GM04503 (cell line): ENCODE measurements at regions not wholly inside any gene's neighbourhood (a gene's known extent, or its start where the extent isn't known, plus 50 kb on each side); places are given as distances from the start of the nearest gene placed in this dataset.

ENCODE experiments used
- DNase-seq: peaks from one replicate; pipeline ENCODE4 v3.0.0-alpha.2; 2012; ENCODE audit warnings: low read depth

- no peak for DNase-seq
Observed at GRCh38 chr10:78774999-78775711, 293.6 kb upstream of the ZMIZ1 start.

GRCh38 chr10:78775891-78776290 lies 292.9 kb upstream of the ZMIZ1 start:
- no peak for DNase-seq

DNA sequence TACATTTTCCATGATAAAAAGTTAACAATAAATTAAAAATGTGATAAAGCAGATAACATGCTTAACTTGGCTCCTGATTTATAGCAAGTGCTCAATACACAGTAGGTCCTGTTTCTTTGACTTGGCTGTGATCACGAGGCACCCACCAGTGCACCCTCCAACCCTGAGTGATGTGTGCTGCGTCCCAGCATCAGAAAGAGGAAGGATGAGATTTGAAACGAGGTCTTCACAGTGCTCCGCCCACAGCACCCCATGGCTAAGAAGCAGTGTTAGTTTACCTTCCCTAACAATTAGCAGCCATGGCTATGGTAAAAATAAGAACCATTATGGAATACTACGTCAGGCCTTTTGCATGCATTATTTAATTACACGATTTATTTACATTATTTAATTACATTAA lies 292.0 kb upstream of the ZMIZ1 start:
- DNase-seq: no peak

GRCh38 chr10:78777466-78777865 lies 291.3 kb upstream of the ZMIZ1 start:
- DNase-seq: peak; percentile 28

GRCh38 chr10:78777867-78778266 lies 290.9 kb upstream of the ZMIZ1 start:
- peak; percentile 28 for DNase-seq

DNA sequence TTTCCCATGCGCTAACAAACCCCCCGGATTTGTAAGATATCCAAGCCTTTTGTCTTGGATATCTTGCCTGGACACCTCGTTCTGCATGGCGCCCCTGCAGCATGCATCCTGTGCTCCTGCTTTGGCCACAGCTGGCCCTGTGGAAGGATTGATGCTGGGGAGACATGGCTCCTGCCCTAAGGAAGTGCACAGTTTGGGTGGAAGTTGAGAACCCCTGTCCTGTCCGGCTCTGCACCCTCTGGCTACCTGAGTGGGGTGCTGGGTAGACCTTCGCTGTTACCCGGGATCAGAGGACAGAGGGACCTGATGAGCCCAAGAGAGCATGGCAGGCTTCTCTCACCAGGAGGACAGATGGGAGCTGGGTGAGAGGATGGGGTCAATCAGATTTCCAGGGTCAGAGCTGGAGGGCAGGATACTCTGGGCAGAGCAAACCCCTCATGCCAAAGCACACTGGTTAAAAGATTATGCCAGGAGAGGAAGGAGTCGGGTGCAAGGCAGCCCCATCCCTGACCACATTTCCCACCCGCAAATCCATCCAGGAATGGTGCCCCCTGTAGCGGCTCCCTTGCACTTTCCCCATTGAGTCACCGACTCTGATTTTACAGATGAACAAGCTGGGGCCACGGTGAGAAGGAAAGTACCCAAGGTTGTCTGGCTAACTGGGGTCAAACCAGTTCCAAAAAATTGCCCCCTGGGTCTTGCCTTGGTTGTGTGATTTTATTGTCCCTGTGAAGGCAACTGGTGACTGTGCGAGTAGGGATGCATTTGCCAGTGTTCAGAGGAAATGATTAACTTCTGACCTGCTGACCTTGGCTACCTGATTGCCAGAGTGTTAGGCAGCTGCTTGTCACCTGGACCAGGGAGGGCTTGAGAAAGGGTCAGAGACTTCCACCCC lies 290.1 kb upstream of the ZMIZ1 start:
- DNase-seq: no peak

GRCh38 chr10:78779339-78779955 lies 289.3 kb upstream of the ZMIZ1 start:
- DNase-seq: no peak

DNA sequence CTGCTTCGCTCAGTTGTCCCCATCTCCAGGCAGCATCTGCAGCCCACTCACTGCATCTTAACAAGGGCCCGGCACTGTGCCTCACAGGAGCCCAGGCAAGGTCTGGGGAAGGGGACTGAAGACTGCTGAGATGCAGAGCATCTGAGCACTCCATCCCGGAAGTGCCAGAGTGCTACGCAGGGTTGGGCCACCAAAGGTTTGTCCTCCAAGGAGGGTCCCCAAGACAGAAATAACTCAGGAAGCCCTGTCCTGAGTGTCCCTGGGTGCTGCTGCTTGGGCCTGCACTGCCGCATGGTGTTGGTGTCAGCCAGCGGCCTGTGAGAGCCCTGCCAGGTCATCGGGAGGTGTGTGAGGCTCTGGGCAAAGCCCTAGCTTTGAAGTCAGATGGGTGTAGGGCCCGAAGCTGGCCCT lies 288.2 kb upstream of the ZMIZ1 start:
- DNase-seq: no peak

GRCh38 chr10:78781251-78781913 lies 287.4 kb upstream of the ZMIZ1 start:
- no peak for DNase-seq

DNA sequence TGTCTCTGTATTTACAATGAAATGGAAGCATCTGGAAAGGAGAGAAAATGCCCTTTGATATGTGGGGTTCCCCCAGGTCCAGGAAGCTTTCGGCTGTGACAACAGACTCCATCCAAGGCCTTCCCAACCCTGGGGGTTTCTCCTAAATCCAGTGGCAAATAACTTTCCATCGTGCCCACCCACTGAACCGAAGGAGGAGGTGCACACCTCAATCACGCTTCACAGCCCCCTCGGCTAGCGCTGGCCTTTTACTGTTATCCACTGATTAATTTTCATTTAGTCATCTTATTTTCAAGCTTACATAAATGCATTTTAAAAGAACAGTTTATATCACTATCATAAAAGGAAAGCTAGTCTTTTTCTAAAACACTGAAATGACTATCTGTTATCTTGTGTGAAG lies 286.8 kb upstream of the ZMIZ1 start:
- DNase-seq: no peak

DNA sequence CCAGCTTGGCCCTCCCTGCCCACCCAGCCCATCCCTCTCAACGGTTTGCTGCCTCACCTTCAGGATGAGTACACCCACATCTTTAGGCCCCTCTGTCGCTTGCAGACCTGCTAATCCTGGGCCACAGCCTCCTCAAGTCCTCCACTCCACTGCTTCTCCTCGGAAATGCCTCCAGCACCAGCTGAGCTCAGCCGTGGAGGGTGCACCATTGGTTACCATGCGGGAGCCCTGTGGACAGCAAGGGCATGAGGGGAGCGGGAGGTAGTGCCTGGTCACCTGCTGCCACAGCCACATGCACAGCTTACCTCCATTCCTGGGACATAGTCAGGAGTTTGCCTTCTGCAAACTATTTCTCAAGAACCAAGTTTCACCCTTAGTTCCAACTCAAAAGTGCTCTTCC lies 286.3 kb upstream of the ZMIZ1 start:
- DNase-seq: no peak

DNA sequence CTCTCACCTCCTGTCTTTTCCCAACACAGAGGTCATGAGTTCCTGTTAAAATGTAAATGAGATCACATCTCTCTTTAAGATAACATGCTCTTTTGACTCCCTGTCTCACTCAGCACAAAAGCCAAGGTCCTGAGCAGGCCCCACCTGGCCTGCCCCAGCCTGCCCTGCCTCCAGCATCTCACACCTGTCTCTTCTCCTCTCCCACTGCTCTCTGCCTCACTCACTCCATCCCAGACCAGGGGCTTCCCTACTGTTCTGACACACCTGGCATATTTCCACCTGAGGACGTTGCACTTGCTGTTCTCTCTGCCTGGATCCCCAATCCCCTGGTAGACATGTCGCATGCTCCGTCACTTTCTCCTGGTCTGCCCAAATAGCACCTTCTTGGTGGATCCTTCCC lies 285.0 kb upstream of the ZMIZ1 start:
- no peak for DNase-seq

- no peak for DNase-seq
Observed at GRCh38 chr10:78784546-78784945, 284.2 kb upstream of the ZMIZ1 start.

DNA sequence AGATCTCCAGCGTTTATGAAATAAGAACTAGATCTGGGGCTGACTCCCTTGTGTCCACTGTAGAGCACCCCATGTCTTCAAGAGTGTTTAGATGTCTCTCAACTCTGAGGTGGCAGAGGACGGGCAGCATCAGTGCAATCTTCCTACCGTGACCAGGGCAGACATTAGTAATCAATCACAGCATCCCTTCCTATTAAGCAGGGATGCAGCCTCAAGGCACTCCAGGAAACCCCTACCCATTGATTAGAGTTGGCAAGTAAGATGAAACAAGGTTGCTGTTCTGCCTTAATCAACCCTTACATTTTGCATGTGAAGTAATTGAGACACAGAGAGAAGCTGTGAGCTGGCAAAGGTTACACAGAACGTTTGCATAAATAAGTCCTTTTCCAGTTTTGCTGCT lies 283.7 kb upstream of the ZMIZ1 start:
- DNase-seq: no peak

DNA sequence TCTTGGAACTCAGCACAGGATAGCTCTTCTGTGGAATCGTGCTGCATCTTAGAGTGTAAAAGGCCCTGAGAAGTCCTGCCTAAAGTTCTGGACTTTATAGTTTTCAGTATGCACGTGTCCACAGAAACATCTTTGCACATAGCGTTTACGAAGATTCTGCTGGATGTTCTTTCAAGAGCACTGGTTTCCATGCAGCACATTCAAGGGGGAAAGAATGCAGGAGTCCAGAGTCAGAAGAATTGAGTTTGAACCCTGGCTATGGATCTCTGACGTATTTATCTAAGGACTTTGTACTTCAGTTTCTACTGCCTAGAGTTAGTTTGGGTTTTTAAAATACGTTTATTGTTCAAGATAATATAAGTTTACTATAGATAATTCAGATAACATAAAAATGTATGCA lies 282.8 kb upstream of the ZMIZ1 start:
- no peak for DNase-seq

DNA sequence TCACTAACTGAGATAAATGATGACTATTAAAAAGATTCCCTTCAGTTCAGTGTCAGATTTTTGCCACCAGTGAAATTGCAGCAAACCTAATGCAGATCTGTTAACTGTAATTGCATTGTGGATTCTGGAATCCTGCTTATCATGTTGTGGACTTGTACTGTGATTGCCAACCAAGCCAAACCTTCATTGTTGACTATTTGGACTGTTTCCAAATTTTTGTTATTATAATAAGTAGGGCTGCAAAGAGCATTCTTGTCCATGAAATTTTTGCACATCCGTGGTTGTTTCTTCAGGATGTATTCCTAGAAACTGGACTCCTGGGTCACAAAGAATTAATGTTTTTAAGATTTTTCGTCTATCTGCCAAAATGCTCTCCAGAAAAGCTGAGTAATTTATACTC lies 281.6 kb upstream of the ZMIZ1 start:
- no peak for DNase-seq

GRCh38 chr10:78794736-78795455 lies 273.9 kb upstream of the ZMIZ1 start:
- no peak for DNase-seq

- DNase-seq: no peak
Observed at GRCh38 chr10:78798976-78799730, 269.6 kb upstream of the ZMIZ1 start.

DNA sequence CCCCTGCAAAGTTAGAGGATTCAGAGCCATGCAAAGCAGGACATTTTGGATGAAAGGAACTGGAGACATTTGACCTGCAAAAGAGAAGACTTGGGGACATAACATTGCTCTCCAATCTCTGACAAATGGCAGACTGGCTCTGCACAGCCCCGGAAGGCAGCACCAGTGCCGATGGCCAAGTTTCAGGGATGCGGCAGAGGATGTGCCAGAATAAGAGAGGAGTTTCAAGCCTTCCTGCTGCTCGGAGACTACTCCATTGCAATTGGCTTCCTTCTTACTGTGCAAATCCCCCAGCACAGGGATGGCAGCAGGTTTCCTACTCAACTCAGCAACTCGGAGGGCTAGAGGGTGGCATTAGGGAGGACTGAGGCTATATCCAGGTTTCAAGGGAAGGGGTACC lies 268.8 kb upstream of the ZMIZ1 start:
- no peak for DNase-seq

DNA sequence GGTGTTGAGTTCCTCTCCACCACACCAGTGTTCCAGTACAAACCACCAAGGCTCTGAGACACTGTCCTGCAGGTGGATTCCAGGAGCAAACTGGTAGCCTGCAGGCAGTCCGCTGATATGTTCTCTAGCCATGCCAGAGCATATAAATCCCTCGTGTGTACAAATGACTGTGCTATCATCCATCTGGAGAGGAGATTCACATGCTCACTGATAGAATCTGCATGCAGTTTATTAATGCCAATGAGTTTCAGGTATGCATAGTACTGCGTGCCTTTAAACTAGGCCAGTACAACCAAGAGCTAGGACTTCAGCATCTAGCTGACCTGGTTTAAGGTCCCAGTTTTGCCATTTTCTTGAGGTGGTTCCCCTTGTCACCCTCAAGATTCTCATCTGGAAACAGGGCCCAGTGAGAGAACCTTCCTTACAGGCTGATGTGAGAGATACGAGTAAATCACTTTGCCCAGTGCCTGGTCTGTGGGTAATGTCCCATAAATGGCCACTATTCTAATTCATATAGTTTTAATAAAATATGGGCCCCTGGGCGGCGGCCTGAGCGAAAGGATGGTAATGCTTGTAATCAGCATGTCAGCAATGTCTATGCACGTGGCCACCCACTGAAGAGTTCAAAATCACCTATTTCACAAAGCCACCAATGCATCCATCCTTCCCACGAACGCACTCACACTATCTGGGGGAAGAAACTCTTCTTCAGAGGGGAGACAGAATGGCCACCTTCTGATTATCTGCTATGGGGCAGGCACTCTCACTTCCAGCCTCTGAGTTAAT lies 268.0 kb upstream of the ZMIZ1 start:
- no peak for DNase-seq
